Keratinocyte (primary cell): ENCODE measurements at regions not wholly inside any gene's neighbourhood (a gene's known extent, or its start where the extent isn't known, plus 50 kb on each side); places are given as distances from the start of the nearest gene placed in this dataset.

Experiments used
- CTCF ChIP-seq, 3 experiments: IDR thresholded peaks in 1 of 3; conservative IDR thresholded peaks in 1 of 3; optimal IDR thresholded peaks in 1 of 3; 2 replicates in 2 of 3; 3 replicates in 1 of 3; pipeline versions ENCODE3 to v1.5.1; 2011; ENCODE audit warnings: low read length in 3 of 3, mild to moderate bottlenecking in 3 of 3, moderate library complexity in 2 of 3, control low read depth in 1 of 3, inconsistent platforms in 1 of 3; ENCODE audit not compliant: insufficient read depth in 2 of 3; ENCODE audit errors: extremely low read depth in 1 of 3
- EZH2 ChIP-seq: IDR thresholded peaks from one replicate; pipeline ENCODE4 v1.6.1; 2012; ENCODE audit warnings: inconsistent platforms, mild to moderate bottlenecking, low read length, moderate library complexity

GRCh38 chr1:193553564-193553963 is 367.2 kb upstream of the B3GALT2 start:
- TF ChIP-seq CTCF (optimal IDR thresholded peaks at IDR 0.05 in 1 of 3, IDR thresholded peaks at IDR 0.05 in 1 of 3, conservative IDR thresholded peaks at IDR 0.05 in 1 of 3; ENCODE audit: extremely low read depth in 1 of 3, insufficient read depth in 2 of 3, low read length in 3 of 3): no peak
- TF ChIP-seq EZH2: no peak
